ENCODE measurements at regions not wholly inside any gene's neighbourhood (a gene's known extent, or its start where the extent isn't known, plus 50 kb on each side); places are given as distances from the start of the nearest gene placed in this dataset.
A peak's percentile ranks its signal among the peaks of the same experiment; 100 is the strongest.

DNA sequence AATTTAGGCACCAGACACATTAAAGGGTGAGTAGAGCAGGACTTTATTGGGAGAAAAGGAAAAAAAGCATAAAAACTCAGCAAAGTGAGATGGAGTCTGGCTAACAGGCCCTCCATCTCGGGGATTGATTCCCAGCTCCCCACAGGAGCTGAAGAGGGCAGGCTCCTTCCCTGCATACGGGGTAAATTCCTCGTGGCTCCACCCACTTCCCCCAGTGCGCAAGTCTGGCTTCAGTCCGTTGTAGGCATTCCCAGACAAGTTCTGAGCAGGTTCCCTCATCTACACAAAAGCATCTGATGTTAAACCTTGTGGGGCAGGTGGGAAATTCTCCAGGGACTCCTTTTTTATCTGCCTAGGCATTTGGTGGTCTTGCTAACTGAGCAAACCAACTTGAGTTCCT, 722.6 kb downstream of the ZNF385D start:
- TF ChIP-seq, protein P1, sequence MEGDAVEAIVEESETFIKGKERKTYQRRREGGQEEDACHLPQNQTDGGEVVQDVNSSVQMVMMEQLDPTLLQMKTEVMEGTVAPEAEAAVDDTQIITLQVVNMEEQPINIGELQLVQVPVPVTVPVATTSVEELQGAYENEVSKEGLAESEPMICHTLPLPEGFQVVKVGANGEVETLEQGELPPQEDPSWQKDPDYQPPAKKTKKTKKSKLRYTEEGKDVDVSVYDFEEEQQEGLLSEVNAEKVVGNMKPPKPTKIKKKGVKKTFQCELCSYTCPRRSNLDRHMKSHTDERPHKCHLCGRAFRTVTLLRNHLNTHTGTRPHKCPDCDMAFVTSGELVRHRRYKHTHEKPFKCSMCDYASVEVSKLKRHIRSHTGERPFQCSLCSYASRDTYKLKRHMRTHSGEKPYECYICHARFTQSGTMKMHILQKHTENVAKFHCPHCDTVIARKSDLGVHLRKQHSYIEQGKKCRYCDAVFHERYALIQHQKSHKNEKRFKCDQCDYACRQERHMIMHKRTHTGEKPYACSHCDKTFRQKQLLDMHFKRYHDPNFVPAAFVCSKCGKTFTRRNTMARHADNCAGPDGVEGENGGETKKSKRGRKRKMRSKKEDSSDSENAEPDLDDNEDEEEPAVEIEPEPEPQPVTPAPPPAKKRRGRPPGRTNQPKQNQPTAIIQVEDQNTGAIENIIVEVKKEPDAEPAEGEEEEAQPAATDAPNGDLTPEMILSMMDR (IDR thresholded peaks at IDR 0.05; ENCODE audit: low read depth, low read length), result no peak
- H3K4me3 ChIP-seq (replicated peaks in 1 of 2; ENCODE audit: low read depth in 2 of 2, low read length in 2 of 2), result no peak overlapping the region

DNA sequence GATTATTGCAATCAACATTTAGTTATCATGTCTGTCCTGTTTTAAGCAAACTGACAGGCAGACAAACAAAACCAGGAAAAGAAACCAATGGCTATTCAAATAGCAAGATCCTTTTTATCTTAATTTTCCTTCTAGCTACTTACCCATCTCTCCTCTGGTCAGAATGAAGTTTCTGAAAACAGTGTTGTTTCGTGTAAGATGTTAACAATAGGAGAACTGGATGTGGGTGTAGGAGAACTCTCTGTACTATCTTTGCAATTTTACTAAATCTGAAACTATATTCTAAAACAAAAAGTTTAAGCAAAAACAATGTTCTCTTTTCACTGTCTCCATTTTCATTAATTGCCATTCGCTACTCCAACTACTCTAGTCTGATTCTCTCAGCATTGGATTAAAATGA, 726.4 kb downstream of the ZNF385D start:
- H3K4me3 ChIP-seq (replicated peaks in 1 of 2; ENCODE audit: low read depth in 2 of 2, low read length in 2 of 2), result no peak overlapping the region
- DNase-seq (ENCODE audit: low read depth in 2 of 2), result no peak
- TF ChIP-seq, protein P1 (IDR thresholded peaks at IDR 0.05; ENCODE audit: low read depth, low read length), result no peak

More for the DNA sequence above, 722.6 kb downstream of the ZNF385D start:
- no peak for DNase-seq (ENCODE audit: low read depth in 2 of 2)

DNA sequence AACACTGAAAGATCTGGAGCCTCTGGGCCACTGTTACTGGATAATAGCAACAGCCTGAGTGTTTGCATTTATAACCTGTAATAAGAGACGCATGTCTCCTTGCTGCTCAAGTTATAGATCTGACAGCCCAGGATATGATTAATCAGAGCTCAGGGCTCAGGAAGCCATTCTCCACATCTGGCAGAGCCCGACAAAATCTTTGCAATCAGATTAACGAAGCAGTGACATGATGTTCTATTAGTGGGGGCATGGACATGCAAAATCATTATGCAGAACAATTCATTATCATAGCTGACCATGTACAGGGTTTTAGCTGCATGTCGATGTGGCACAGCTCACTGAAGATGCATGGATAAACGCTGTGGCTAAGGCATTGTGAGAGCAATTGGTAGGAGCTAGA, 730.3 kb downstream of the ZNF385D start:
- DNase-seq (ENCODE audit: low read depth in 2 of 2), result no peak
- H3K4me3 ChIP-seq (replicated peaks in 1 of 2; ENCODE audit: low read depth in 2 of 2, low read length in 2 of 2), result no peak overlapping the region
- TF ChIP-seq, protein P1 (IDR thresholded peaks at IDR 0.05; ENCODE audit: low read depth, low read length), result no peak

DNA sequence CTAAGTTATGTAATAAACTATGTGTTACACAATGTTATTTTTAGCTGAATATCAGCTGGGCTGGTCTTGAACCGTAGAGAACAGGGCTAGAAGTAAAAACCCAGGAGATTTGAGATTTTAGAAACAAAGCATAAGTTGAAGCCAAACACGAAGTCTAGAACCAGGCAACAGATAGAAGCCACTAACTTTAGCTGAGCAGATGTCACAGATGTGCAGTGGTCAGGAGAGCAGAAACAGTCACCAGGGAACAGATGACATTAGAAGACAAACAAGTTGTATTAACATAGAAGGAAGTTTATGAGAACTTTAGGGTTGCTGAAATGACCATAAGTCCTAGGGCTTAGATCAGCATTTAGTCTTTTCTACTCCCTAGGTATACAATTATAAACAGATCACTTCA, 731.0 kb downstream of the ZNF385D start:
- TF ChIP-seq, protein P1 (IDR thresholded peaks at IDR 0.05; ENCODE audit: low read depth, low read length), result no peak
- no peak for DNase-seq (ENCODE audit: low read depth in 2 of 2)
- H3K4me3 ChIP-seq (replicated peaks in 1 of 2; ENCODE audit: low read depth in 2 of 2, low read length in 2 of 2), result no peak overlapping the region

DNA sequence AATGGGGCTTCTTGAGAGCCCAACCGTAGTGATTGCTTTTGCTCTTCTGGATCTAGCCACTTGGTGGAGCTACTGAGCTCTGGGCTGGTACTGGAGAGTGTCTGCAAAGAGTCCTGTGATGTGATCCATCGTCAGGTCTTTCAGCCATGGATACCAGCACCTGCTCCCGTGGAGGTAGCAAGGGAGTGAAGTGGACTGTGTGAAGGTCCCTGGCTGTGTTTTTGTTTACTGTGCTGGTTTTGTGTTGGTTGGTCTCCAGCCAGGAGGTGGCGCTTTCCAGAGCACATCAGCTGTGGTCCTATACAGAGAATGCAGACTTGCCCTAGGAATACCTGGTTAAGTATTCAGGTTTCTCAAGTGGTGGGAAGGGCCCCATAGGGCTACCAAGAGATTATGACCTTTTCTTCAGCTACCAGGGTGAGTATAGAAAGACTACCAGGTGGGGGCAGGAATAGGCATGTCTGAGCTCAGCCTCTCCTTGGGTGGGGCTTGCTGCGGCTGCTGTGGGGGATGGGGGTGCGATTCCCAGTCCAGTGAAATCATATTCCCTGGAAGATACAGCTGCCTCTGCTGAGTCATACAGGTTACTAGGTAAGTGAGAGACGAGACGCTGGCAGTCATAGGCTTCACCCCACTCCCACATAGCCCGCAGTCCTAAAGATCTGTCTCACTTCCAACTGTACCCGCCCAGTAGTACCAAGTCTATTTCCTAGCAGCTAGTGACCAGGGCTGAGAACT, 733.7 kb downstream of the ZNF385D start:
- peak; percentile 1 to 2 for DNase-seq (ENCODE audit: low read depth in 2 of 2)
- TF ChIP-seq, protein P1 (IDR thresholded peaks at IDR 0.05; ENCODE audit: low read depth, low read length), result peak; percentile 10
- no peak overlapping the region for H3K4me3 ChIP-seq (replicated peaks in 1 of 2; ENCODE audit: low read depth in 2 of 2, low read length in 2 of 2)

DNA sequence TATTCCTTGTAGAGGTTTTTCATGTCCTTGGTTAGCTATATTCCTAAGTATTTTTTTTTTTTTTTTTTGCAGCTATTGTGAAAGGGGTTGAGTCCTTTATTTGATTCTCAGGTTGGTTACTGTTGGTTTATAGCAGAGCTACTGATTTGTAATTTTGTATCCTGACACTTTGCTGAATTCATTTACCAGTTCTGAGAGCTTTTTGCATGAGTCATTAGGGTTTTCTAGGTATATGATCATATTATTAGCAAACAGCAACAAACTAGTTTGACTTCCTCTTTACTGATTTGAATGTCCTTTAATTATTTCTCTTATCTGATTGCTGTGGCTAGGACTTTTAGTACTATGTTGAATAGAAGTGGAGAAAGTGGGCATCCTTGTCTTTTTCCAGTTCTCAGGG, 737.4 kb downstream of the ZNF385D start:
- no peak overlapping the region for H3K4me3 ChIP-seq (replicated peaks in 1 of 2; ENCODE audit: low read depth in 2 of 2, low read length in 2 of 2)
- TF ChIP-seq, protein P1 (IDR thresholded peaks at IDR 0.05; ENCODE audit: low read depth, low read length), result no peak
- DNase-seq (ENCODE audit: low read depth in 2 of 2), result no peak

DNA sequence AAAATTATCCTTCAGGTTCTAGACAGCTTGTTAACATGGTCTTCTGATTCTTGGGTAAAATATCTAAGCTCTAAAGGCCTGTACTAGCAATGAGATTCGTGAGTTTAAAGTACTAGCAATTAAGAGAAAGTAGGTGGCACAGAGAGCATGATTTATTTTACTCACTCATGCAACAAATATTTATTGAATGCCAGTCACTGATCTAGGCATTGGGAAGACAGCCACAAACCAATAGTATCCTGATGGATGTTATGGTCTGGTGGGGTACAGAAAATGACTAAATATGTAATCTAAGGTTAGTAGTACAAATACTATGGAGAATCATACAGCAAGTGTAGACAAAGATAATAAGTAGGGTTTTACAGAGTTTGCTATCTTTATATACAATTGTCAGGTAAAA, 751.3 kb downstream of the ZNF385D start:
- no peak for DNase-seq (ENCODE audit: low read depth in 2 of 2)
- TF ChIP-seq, protein P1 (IDR thresholded peaks at IDR 0.05; ENCODE audit: low read depth, low read length), result no peak
- no peak overlapping the region for H3K4me3 ChIP-seq (replicated peaks in 1 of 2; ENCODE audit: low read depth in 2 of 2, low read length in 2 of 2)

Measured in cardiac fibroblast (primary cell).